Ovary (tissue), 7 donors: ENCODE measurements at regions not wholly inside any gene's neighbourhood (a gene's known extent, or its start where the extent isn't known, plus 50 kb on each side); places are given as distances from the start of the nearest gene placed in this dataset.

Experiments
- DNase-seq, 5 donors: peaks; one replicate each; pipeline ENCODE4 v3.0.0-alpha.2; 2019 to 2020
- H3K27ac ChIP-seq, 2 donors: fragments of 200-600 bp; one replicate each; pipeline versions ENCODE4 v1.5.1 to v1.8.0; 2019 to 2022
- H3K27me3 ChIP-seq: fragments of 200-600 bp; one replicate; pipeline ENCODE4 v1.8.0; 2022
- H3K36me3 ChIP-seq: fragments of 200-600 bp; sonication (generic); one replicate; pipeline ENCODE4 v1.5.1; 2019
- H3K4me1 ChIP-seq: one replicate; pipeline ENCODE4 v1.8.1; 2013; ENCODE audit warnings: mild to moderate bottlenecking, moderate library complexity; ENCODE audit not compliant: insufficient read depth
- H3K4me3 ChIP-seq: fragments of 200-600 bp; sonication (generic); one replicate; pipeline ENCODE4 v1.5.1; 2017
- H3K9me3 ChIP-seq, 2 donors: fragments of 200-600 bp in 1 of 2; sonication (generic) in 1 of 2; one replicate each; pipeline versions ENCODE4 v1.5.1 to v1.8.1; 2013 to 2019; ENCODE audit warnings: mild to moderate bottlenecking in 1 of 2, moderate library complexity in 1 of 2
- CTCF ChIP-seq, 3 donors: fragments of 450-650 bp in 2 of 3; fragments of 200-600 bp in 1 of 3; IDR thresholded peaks; one replicate each; pipeline versions ENCODE4 v1.5.1 to v1.8.0; 2016 to 2022; ENCODE audit warnings: antibody characterized with exemption in 3 of 3, mild to moderate bottlenecking in 1 of 3
- EP300 ChIP-seq: sonication (generic); formaldehyde crosslinking; IDR thresholded peaks from one replicate; pipeline ENCODE4 v1.6.1; 2017; ENCODE audit warnings: antibody characterized with exemption
- POLR2A ChIP-seq: fragments of 450-650 bp; IDR thresholded peaks from one replicate; pipeline ENCODE4 v1.6.1; 2017; ENCODE audit warnings: antibody characterized with exemption, mild to moderate bottlenecking, moderate library complexity
- WGBS, 3 donors: extraction: QIAGEN DNeasy Blood & Tissue Kit in 1 of 3; methylation state at CpG; one replicate each; pipeline versions ENCODE4 v1.1.5 to v1.1.7; 2013 to 2017; 5-methylcytosine and 5-hydroxymethylcytosine counted together
- intact Hi-C, 4 donors: fragments of 100-400 bp; cut with DNase I; formaldehyde crosslinking; loops; one replicate each; pipeline versions ENCODE4 v1.11.0 to v1.15.1; 2022 to 2023
- donor health status: DM: no; HTN: no; CAD: no; lungs with moderate emphysema.
- donor health status: DM: no; HTN: no; CAD: no.
- donor health status: Bipolar disorder and iron deficiency.
- donor health status: DM: no; HTN: no; CAD: no.
- donor health status: DM: yes; HTN: yes; CAD: no.

DNA sequence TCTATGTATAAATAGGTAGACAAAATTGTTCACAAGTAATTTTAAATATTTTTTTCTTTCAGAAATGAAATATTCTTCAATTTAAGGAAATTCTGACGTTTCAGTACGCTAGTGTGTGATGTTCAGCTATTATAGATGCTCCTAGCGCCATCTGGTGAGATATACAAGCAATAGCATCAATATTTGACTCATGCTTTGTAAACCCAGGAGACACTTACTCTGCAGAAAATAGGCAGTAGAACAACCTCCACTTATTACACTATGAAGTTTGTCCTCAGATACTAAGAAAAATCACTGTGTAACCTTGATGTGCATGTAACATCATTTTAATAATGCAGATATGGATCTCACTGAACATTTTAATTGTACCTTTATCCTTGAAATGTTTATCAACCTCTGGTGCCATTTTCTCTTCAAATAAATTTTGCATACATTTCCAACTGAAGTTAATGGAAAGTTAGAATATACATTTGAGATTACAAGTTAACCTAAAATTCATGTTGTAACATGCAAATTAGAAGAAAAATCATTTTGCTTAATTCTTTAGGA is 151.5 kb upstream of the FAM3C start:
- peak; percentile 31 to 87 (median 67) for TF ChIP-seq CTCF (IDR thresholded peaks at IDR 0.05)
- no peak for TF ChIP-seq POLR2A
- no peaks in the 10 kb centered on the region for H3K4me1 ChIP-seq
- H3K27ac ChIP-seq = no peak overlapping the region
- no peak overlapping the region for H3K4me3 ChIP-seq
- no peak for DNase-seq
- H3K27me3 ChIP-seq = no peaks in the 10 kb centered on the region
- H3K9me3 ChIP-seq = no peaks in the 10 kb centered on the region
- intact Hi-C loops = loop anchor here (2.0 to 5.0 kb wide), 2 partner anchors 180 to 181 kb away; no protein-coding TSS in a partner anchor
- WGBS, 3 donors = 0 to 1% (median 0%) methylated on average over 3 of the region's 3 CpGs
- no peaks in the 10 kb centered on the region for H3K36me3 ChIP-seq

DNA sequence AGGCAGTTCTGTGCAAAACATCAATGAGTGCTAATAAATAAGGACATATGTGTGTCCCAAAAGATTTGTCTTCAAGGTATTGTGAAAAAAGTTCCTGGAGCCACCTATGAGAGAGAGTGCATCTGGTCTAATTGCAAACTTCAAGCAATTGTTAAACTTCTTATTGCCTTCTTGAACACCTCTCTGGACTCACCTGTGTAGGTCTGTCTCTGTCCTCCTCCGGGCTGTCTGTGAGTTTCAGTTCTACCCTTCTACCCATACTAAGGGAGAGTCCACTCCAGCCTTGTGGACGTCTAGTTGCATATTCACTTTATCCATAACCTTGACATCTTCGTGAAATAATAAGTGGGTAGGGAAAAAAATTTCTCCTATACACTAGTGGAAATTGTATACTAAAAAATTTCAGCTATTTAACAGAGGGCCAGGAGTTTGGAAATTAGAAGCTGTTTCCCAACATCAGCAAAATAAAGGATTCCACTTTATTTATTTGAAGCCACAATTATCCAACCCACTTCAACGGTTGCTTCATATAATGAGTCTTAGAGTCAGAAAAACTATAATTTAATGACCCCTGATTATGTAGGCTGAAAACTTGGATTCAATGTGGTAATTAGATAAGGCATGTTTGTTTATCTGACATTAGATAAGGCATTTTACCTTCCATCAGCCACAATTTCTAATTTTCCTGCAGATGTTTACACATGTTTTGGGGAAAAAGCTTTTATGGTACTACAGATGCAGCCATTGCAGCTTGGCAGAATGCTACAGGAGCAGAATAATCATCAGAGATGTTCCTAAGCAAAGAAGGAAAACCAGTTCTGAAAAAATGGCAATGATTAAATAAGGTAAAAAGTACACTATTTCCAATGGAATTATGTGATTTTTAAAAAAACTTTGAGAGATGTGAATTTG is 150.8 kb upstream of the FAM3C start:
- Histone ChIP-seq H3K4me1 (no peaks in the 10 kb centered on the region), H3K36me3 (no peaks in the 10 kb centered on the region), H3K4me3 (no peak overlapping the region), H3K9me3 (no peaks in the 10 kb centered on the region), H3K27ac (no peak overlapping the region), H3K27me3 (no peaks in the 10 kb centered on the region)
- intact Hi-C loops = loop anchor here (2.0 to 5.0 kb wide), 2 partner anchors 180 kb away; no protein-coding TSS in a partner anchor
- WGBS, 3 donors = 36 to 53% (median 41%) methylated on average over 4 of the region's 4 CpGs
- TF ChIP-seq POLR2A = no peak
- TF ChIP-seq CTCF (IDR thresholded peaks at IDR 0.05) = no peak
- no peak for TF ChIP-seq EP300
- no peak for DNase-seq

- 53 to 64% (median 54%) methylated on average over 2 of the region's 2 CpGs for WGBS, 3 donors
- H3K27ac ChIP-seq = no peak overlapping the region
- intact Hi-C loops = loop anchor here in 3 of 4 donors (5.0 kb wide), 1 partner anchor 178 kb away; no protein-coding TSS in a partner anchor
These were observed 149.3 kb upstream of the FAM3C start for GRCh38 chr7:121545418-121545817.

DNA sequence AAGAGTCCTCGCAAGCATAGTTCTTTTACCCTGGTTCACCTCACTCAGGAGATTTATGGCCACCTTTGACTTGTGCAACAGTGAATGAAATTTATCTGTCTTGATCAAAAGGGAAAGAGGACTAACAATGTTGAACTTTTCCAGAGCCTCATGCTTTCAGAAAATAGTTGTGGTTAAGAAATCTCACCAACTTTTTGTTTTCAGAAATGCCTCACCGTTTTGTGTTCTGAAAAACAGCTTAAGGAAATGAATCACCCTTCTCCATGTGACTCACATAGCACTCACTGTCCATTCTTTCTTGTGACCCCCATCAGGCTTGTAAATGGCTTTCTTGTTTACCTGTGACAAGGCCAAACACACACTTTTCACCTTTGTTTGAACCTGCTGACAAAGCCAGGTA is 148.6 kb upstream of the FAM3C start:
- Histone ChIP-seq H3K4me3 (no peak overlapping the region), H3K4me1 (no peaks in the 10 kb centered on the region), H3K9me3 (no peaks in the 10 kb centered on the region), H3K27ac (no peak overlapping the region), H3K36me3 (no peaks in the 10 kb centered on the region), H3K27me3 (no peaks in the 10 kb centered on the region)
- intact Hi-C loops = loop anchor here in 3 of 4 donors (5.0 kb wide), 1 partner anchor 177 kb away; no protein-coding TSS in a partner anchor
- DNase-seq = peak in 1 of 5 donors; percentile 8
- WGBS, 3 donors = 32 to 45% (median 37%) methylated on average over 2 of the region's 2 CpGs
- TF ChIP-seq POLR2A = no peak
- TF ChIP-seq CTCF (IDR thresholded peaks at IDR 0.05) = no peak
- TF ChIP-seq EP300 = no peak

More at GRCh38 chr7:121545418-121545817, 149.3 kb upstream of the FAM3C start:
- H3K36me3 ChIP-seq = no peaks in the 10 kb centered on the region
- no peak overlapping the region for H3K4me3 ChIP-seq
- TF ChIP-seq EP300 = no peak
- TF ChIP-seq POLR2A = no peak
- no peak for TF ChIP-seq CTCF (IDR thresholded peaks at IDR 0.05)
- no peak for DNase-seq
- H3K9me3 ChIP-seq = no peaks in the 10 kb centered on the region
- no peaks in the 10 kb centered on the region for H3K4me1 ChIP-seq
- no peaks in the 10 kb centered on the region for H3K27me3 ChIP-seq
